GM12878 (cell line): ENCODE measurements at regions not wholly inside any gene's neighbourhood (a gene's known extent, or its start where the extent isn't known, plus 50 kb on each side); places are given as distances from the start of the nearest gene placed in this dataset.

Experiments used
- ATAC-seq: fragments of 200-7000 bp; cut with Tn5 transposase; 3 replicates; pipeline ENCODE4 v1.9.1; 2020; ENCODE audit warnings: mild to moderate bottlenecking, moderate library complexity
- BruUV-seq: library from RNA; stranded (reverse); fragments of 400-500 nt; replicated peaks from 2 replicates; lab custom pipeline; 2021; lab: Mats Ljungman, UMichigan
- CTCF ChIA-PET: fragments of 300-600 bp; sonication (Branson Sonifier 250); formaldehyde crosslinking; extraction: SDS; loops from one replicate; lab custom pipeline; 2021; ENCODE audit warnings: inconsistent platforms; lab: Yijun Ruan, JAX
- POLR2A ChIA-PET: fragments of 350-600 bp; formaldehyde crosslinking; extraction: SDS; loops from one replicate; lab custom pipeline; 2021; ENCODE audit warnings: inconsistent platforms; lab: Charles Lee
- RAD21 ChIA-PET: fragments of 300-600 bp; sonication (Branson Sonifier 250); formaldehyde crosslinking; loops from one replicate; lab custom pipeline; 2023; ENCODE audit warnings: antibody characterized with exemption; ENCODE audit not compliant: unreplicated experiment; lab: Charles Lee
- SMC1A ChIA-PET: fragments of 300-600 bp; sonication (Branson Sonifier 250); formaldehyde crosslinking; loops from one replicate; lab custom pipeline; 2023; ENCODE audit not compliant: unreplicated experiment, uncharacterized antibody; lab: Charles Lee
- DNase-seq: peaks from one replicate; pipeline ENCODE4 v3.0.0-alpha.2; 2011; ENCODE audit warnings: low read depth, low spot score
- FAIRE-seq: peaks from 3 replicates; lab custom pipeline; 2011; peaks lifted over from hg19 to GRCh38; lab: Jason Lieb, UNC
- H2AFZ ChIP-seq: 2 replicates; pipeline ENCODE4 v1.6.0; 2011; ENCODE audit warnings: low read depth, low read length, control low read depth; ENCODE audit not compliant: control insufficient read depth
- H3K27ac ChIP-seq: 2 replicates; pipeline ENCODE4 v1.5.1; 2011; ENCODE audit warnings: control low read depth; ENCODE audit not compliant: control insufficient read depth, insufficient read depth
- H3K27me3 ChIP-seq, 2 experiments: replicated peaks in 1 of 2; 2 replicates each; pipeline versions ENCODE4 v1.6.0 to v1.6.1; 2011; ENCODE audit warnings: low read length in 1 of 2; ENCODE audit not compliant: control insufficient read depth in 2 of 2, insufficient read depth in 2 of 2
- H3K36me3 ChIP-seq, 2 experiments: 2 replicates each; pipeline ENCODE4 v1.5.1; 2011; ENCODE audit warnings: low read length in 1 of 2; ENCODE audit not compliant: control insufficient read depth in 2 of 2, insufficient read depth in 2 of 2
- H3K4me1 ChIP-seq: 2 replicates; pipeline ENCODE4 v1.6.1; 2011; ENCODE audit warnings: mild to moderate bottlenecking, low read length, moderate library complexity, mixed read lengths; ENCODE audit not compliant: control insufficient read depth, insufficient read depth
- H3K4me2 ChIP-seq: 2 replicates; pipeline ENCODE4 v1.6.0; 2011; ENCODE audit warnings: control low read depth; ENCODE audit not compliant: control insufficient read depth, insufficient read depth
- H3K4me3 ChIP-seq: fragments of 200-600 bp; sonication (generic); 2 replicates; pipeline ENCODE4 v1.5.1; 2016
- H3K79me2 ChIP-seq: 2 replicates; pipeline ENCODE4 v1.6.0; 2011; ENCODE audit warnings: low read length; ENCODE audit not compliant: control insufficient read depth, insufficient read depth
- H3K9ac ChIP-seq: 2 replicates; pipeline ENCODE4 v1.8.0; 2011; ENCODE audit warnings: low read length, control low read depth, mixed read lengths; ENCODE audit not compliant: control insufficient read depth, insufficient read depth
- H3K9me3 ChIP-seq: replicated peaks from 3 replicates; pipeline ENCODE4 v1.5.1; 2011; ENCODE audit warnings: mild to moderate bottlenecking, low read length; ENCODE audit not compliant: control insufficient read depth, insufficient read depth
- H4K20me1 ChIP-seq: 2 replicates; pipeline ENCODE4 v1.6.0; 2011; ENCODE audit not compliant: control insufficient read depth, insufficient read depth
- BCL3 ChIP-seq: IDR thresholded peaks from 2 replicates; pipeline ENCODE4 v1.6.1; 2011; ENCODE audit warnings: borderline replicate concordance, low read depth, mild to moderate bottlenecking, moderate library complexity, low read length; ENCODE audit not compliant: insufficient read depth, poor library complexity, severe bottlenecking
- CEBPB ChIP-seq, 2 experiments: fragments of 150-350 bp in 1 of 2; IDR thresholded peaks; 2 replicates each; pipeline ENCODE4 v1.6.1; 2012 to 2014; ENCODE audit warnings: low read depth in 2 of 2, low read length in 2 of 2, borderline replicate concordance in 1 of 2, inconsistent platforms in 1 of 2
- FOXM1 ChIP-seq: IDR thresholded peaks from 2 replicates; pipeline ENCODE4 v1.6.1; 2012; ENCODE audit warnings: low read depth, mild to moderate bottlenecking, inconsistent platforms, low read length, moderate library complexity
- IKZF1 ChIP-seq: fragments of 450-650 bp; conservative IDR thresholded peaks from 2 replicates; pipeline ENCODE4 v1.6.1; 2017; ENCODE audit warnings: antibody characterized with exemption, mild to moderate bottlenecking
- JUND ChIP-seq: IDR thresholded peaks from 2 replicates; pipeline ENCODE4 v1.6.1; 2012; ENCODE audit warnings: low read depth, mild to moderate bottlenecking, low read length, improper control_type of control experiment, moderate library complexity
- LARP7 ChIP-seq: fragments of 450-650 bp; IDR thresholded peaks from 2 replicates; pipeline ENCODE4 v1.6.1; 2017; ENCODE audit warnings: mild to moderate bottlenecking
- POU2F2 ChIP-seq: IDR thresholded peaks from 3 replicates; pipeline ENCODE4 v1.6.1; 2011; ENCODE audit warnings: low read depth, mild to moderate bottlenecking, low read length, borderline replicate concordance
- RELA ChIP-seq: fragments of 450-650 bp; IDR thresholded peaks from 2 replicates; pipeline ENCODE4 v1.8.0; 2014; ENCODE audit warnings: borderline replicate concordance; ENCODE audit not compliant: partially characterized antibody
- RUNX3 ChIP-seq: IDR thresholded peaks from 2 replicates; pipeline ENCODE4 v1.6.1; 2012; ENCODE audit warnings: low read length, inconsistent platforms
- SMAD5 ChIP-seq: IDR thresholded peaks from 2 replicates; pipeline ENCODE4 v1.6.1; 2016; ENCODE audit warnings: antibody characterized with exemption, low read depth
- SMC3 ChIP-seq: IDR thresholded peaks from 2 replicates; pipeline ENCODE4 v1.6.1; 2011; ENCODE audit warnings: low read length, improper control_type of control experiment, borderline replicate concordance
- TARDBP ChIP-seq: IDR thresholded peaks from 2 replicates; pipeline ENCODE4 v1.6.1; 2016; ENCODE audit warnings: borderline replicate concordance
- ZBTB4 ChIP-seq: fragments of 450-650 bp; formaldehyde crosslinking; IDR thresholded peaks from 2 replicates; pipeline ENCODE4 v1.4.0; 2022; ENCODE audit warnings: mild to moderate bottlenecking, moderate library complexity
- WGBS: methylation state at CpG from one replicate; pipeline ENCODE4 v1.1.6; 2016; ENCODE audit warnings: low lambda C conversion rate; ENCODE audit not compliant: insufficient replicate concordance, insufficient coverage; ENCODE audit errors: missing lambda C conversion rate; 5-methylcytosine and 5-hydroxymethylcytosine counted together
- in situ Hi-C: fragments of 300-500 bp; cut with MboI; formaldehyde crosslinking; loops from 9 replicates; pipeline ENCODE4 v1.14.3; 2018; ENCODE audit warnings: mixed read lengths
- intact Hi-C: fragments of 100-400 bp; cut with micrococcal nuclease; formaldehyde crosslinking; loops from one replicate; pipeline ENCODE4 v1.14.2; 2022; ENCODE audit not compliant: unreplicated experiment

GRCh38 chr4:188201851-188202250 is 62.6 kb downstream of the TRIML1 start:
- Histone ChIP-seq H3K9ac (no peak overlapping the region), H2AFZ (no peak overlapping the region), H3K9me3 (no peaks in the 10 kb centered on the region; the same call in 2 of the 3 replicates), H4K20me1 (no peaks in the 10 kb centered on the region), H3K79me2 (no peaks in the 10 kb centered on the region), H3K36me3 (no peaks in the 10 kb centered on the region), H3K27ac (no peak overlapping the region), H3K4me2 (no peak overlapping the region), H3K4me1 (no peaks in the 10 kb centered on the region), H3K4me3 (no peak overlapping the region), H3K27me3 (no peaks in the 10 kb centered on the region)
- WGBS: 16% methylated on average over 3 of the region's 3 CpGs
- in situ Hi-C loops (no loop called here), intact Hi-C loops (no loop called here)
- TF ChIP-seq RUNX3 (no peak), LARP7 (no peak), CEBPB (IDR thresholded peaks at IDR 0.05; ENCODE audit: borderline replicate concordance in 1 of 2, low read depth in 2 of 2, low read length in 2 of 2) (no peak), RELA (no peak), ZBTB4 (CRISPR knock-in tag) (no peak), IKZF1 (no peak), FOXM1 (no peak), JUND (no peak), BCL3 (no peak), TARDBP (no peak), SMC3 (no peak), SMAD5 (no peak), POU2F2 (no peak)
- ATAC-seq (no peak), DNase-seq (no peak), FAIRE-seq (no peak)
- ChIA-PET CTCF (no interaction called here), SMC1A (no interaction called here), RAD21 (no interaction called here), POLR2A (no interaction called here)
- BruUV-seq: no TSS peak
